Gastroesophageal sphincter (tissue), 4 donors: ENCODE measurements at regions not wholly inside any gene's neighbourhood (a gene's known extent, or its start where the extent isn't known, plus 50 kb on each side); places are given as distances from the start of the nearest gene placed in this dataset.

ENCODE experiments used
- ATAC-seq: fragments of 150-250 bp; one replicate; pipeline ENCODE4 v1.9.1; 2016; ENCODE audit warnings: mild to moderate bottlenecking, moderate library complexity
- H3K27ac ChIP-seq, 4 donors: fragments of 200-600 bp; sonication (generic) in 3 of 4; 1 replicate in 3 of 4; 2 replicates in 1 of 4; pipeline ENCODE4 v1.5.1; 2016 to 2019
- H3K27me3 ChIP-seq: fragments of 200-600 bp; sonication (generic); one replicate; pipeline ENCODE4 v1.5.1; 2019
- H3K36me3 ChIP-seq, 2 donors: fragments of 200-600 bp; sonication (generic); one replicate each; pipeline ENCODE4 v1.5.1; 2019; ENCODE audit warnings: control low read depth in 1 of 2
- H3K4me1 ChIP-seq, 3 donors: fragments of 200-600 bp; sonication (generic); 1 replicate in 2 of 3; 2 replicates in 1 of 3; pipeline ENCODE4 v1.5.1; 2016 to 2019; ENCODE audit warnings: control low read depth in 2 of 3
- H3K4me3 ChIP-seq, 2 donors: fragments of 200-600 bp; sonication (generic); one replicate each; pipeline ENCODE4 v1.5.1; 2019; ENCODE audit warnings: mild to moderate bottlenecking in 1 of 2, moderate library complexity in 1 of 2
- H3K9me3 ChIP-seq, 3 donors: fragments of 200-600 bp; sonication (generic); one replicate each; pipeline ENCODE4 v1.5.1; 2017 to 2019; ENCODE audit warnings: control low read depth in 2 of 3
- EP300 ChIP-seq: sonication (generic); formaldehyde crosslinking; IDR thresholded peaks from one replicate; pipeline ENCODE4 v1.6.1; 2017; ENCODE audit warnings: antibody characterized with exemption, mild to moderate bottlenecking
- POLR2A ChIP-seq, 2 donors: fragments of 450-650 bp; IDR thresholded peaks; one replicate each; pipeline ENCODE4 v1.6.1; 2017; ENCODE audit warnings: antibody characterized with exemption in 2 of 2, mild to moderate bottlenecking in 2 of 2, moderate library complexity in 1 of 2
- POLR2AphosphoS5 ChIP-seq: sonication (generic); formaldehyde crosslinking; IDR thresholded peaks from one replicate; pipeline ENCODE4 v1.6.1; 2017; ENCODE audit warnings: antibody characterized with exemption
- WGBS, 2 donors: methylation state at CpG; one replicate each; pipeline ENCODE4 v1.1.5; 2018; ENCODE audit warnings: low coverage in 1 of 2; 5-methylcytosine and 5-hydroxymethylcytosine counted together
- TF ChIP-seq, protein P1 (sequence below), 4 experiments: fragments of 200-600 bp in 2 of 4; fragments of 450-650 bp in 2 of 4; sonication (generic) in 1 of 4; IDR thresholded peaks; one replicate each; pipeline ENCODE4 v1.5.1; 2017 to 2019; ENCODE audit warnings: antibody characterized with exemption in 4 of 4, mild to moderate bottlenecking in 2 of 4, moderate library complexity in 2 of 4

DNA sequence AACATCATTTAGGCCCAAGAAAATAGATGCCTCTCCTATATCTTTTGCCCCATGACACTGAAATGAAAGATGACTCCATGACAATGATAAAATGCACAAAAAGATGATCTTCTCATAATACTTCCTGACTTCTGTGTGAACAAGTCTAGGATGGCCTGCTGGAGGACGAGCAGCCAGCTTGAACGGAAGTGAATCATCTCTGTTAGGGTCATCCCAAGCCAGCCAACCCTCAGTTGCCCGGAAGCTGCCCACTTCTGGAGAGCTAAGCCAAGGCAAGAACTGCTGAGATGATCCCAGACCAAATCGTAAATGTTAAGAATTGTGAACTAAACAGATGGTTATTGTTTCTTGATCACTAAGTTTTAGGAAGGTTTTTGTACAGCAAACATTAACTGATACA lies 249.7 kb upstream of the HS3ST5 start:
- Histone ChIP-seq H3K4me1 (no peaks in the 10 kb centered on the region), H3K27me3 (no peaks in the 10 kb centered on the region), H3K9me3 (no peaks in the 10 kb centered on the region), H3K4me3 (no peak overlapping the region), H3K36me3 (no peaks in the 10 kb centered on the region), H3K27ac (no peak overlapping the region)
- 82% methylated on average over 2 to 4 of the region's 4 CpGs for WGBS, 2 donors
- TF ChIP-seq EP300: no peak
- TF ChIP-seq, protein P1, sequence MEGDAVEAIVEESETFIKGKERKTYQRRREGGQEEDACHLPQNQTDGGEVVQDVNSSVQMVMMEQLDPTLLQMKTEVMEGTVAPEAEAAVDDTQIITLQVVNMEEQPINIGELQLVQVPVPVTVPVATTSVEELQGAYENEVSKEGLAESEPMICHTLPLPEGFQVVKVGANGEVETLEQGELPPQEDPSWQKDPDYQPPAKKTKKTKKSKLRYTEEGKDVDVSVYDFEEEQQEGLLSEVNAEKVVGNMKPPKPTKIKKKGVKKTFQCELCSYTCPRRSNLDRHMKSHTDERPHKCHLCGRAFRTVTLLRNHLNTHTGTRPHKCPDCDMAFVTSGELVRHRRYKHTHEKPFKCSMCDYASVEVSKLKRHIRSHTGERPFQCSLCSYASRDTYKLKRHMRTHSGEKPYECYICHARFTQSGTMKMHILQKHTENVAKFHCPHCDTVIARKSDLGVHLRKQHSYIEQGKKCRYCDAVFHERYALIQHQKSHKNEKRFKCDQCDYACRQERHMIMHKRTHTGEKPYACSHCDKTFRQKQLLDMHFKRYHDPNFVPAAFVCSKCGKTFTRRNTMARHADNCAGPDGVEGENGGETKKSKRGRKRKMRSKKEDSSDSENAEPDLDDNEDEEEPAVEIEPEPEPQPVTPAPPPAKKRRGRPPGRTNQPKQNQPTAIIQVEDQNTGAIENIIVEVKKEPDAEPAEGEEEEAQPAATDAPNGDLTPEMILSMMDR (IDR thresholded peaks at IDR 0.05): no peak
- no peak for TF ChIP-seq POLR2AphosphoS5
- TF ChIP-seq POLR2A (IDR thresholded peaks at IDR 0.05): no peak
- no peak for ATAC-seq

DNA sequence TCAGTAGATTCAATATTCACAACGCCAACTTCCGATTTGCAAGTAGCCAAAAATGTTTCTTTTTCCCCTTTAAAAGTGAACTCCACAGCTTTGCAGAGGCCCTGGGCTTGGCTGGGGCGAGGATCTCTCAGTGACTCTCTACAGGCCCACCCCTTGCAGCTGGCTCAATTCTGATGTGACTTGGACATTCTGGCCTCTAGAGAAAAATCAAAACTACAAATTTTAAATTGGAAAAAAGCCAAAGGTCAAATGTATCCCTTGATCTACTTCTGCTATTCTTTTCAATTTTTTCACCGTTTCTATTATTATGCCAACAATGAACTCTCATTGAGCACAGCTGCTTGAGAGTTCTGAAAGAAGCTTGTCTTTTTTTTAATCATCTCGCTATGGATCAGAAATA lies 245.9 kb upstream of the HS3ST5 start:
- H3K4me3 ChIP-seq: no peak overlapping the region
- H3K4me1 ChIP-seq: no peaks in the 10 kb centered on the region
- no peak overlapping the region for H3K27ac ChIP-seq
- no peaks in the 10 kb centered on the region for H3K36me3 ChIP-seq
- WGBS, 2 donors: 42 to 51% methylated on average over 4 to 5 of the region's 5 CpGs
- no peaks in the 10 kb centered on the region for H3K27me3 ChIP-seq
- no peak for ATAC-seq
- TF ChIP-seq POLR2A (IDR thresholded peaks at IDR 0.05): no peak
- TF ChIP-seq POLR2AphosphoS5: no peak
- no peak for TF ChIP-seq EP300
- TF ChIP-seq, protein P1 (IDR thresholded peaks at IDR 0.05): no peak
- no peaks in the 10 kb centered on the region for H3K9me3 ChIP-seq

GRCh38 chr6:114586298-114586697 lies 243.5 kb upstream of the HS3ST5 start:
- H3K9me3 ChIP-seq: peaks cover 0 to 17% (median 0%) of the 10 kb centered on the region in 3 donors
- H3K4me3 ChIP-seq: no peak overlapping the region
- H3K27me3 ChIP-seq: no peaks in the 10 kb centered on the region
- H3K4me1 ChIP-seq: no peaks in the 10 kb centered on the region
- ATAC-seq: no peak
- TF ChIP-seq POLR2AphosphoS5: no peak
- TF ChIP-seq EP300: no peak
- TF ChIP-seq, protein P1 (IDR thresholded peaks at IDR 0.05): no peak
- no peak for TF ChIP-seq POLR2A (IDR thresholded peaks at IDR 0.05)
- H3K27ac ChIP-seq: no peak overlapping the region
- no peaks in the 10 kb centered on the region for H3K36me3 ChIP-seq
- 68 to 85% methylated on average over 2 of the region's 2 CpGs for WGBS, 2 donors

DNA sequence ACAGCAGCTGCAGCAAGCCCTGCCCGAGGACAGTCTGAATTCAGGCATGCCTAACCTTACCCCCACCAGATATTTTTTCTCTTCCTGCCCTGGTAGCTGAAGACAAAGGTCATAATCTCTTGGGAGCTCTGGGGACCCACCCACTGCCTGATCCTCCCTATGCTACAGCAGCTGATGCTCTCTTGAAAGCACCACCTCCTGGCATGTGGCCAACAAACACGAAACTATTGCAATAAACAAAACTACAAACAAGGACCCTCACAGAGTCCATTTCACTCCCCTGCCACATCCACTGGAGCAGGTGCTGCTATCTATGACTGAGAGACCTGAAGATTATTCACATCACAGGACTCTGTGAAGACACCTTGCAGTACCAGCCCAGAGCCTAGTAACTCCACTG lies 238.5 kb upstream of the HS3ST5 start:
- Histone ChIP-seq H3K4me1 (no peaks in the 10 kb centered on the region), H3K27ac (no peak overlapping the region), H3K9me3 (peaks cover 0 to 24% (median 0%) of the 10 kb centered on the region in 3 donors), H3K4me3 (no peak overlapping the region), H3K36me3 (no peaks in the 10 kb centered on the region), H3K27me3 (no peaks in the 10 kb centered on the region)
- WGBS, 2 donors: 20 to 44% methylated on average over 1 of the region's 2 CpGs
- no peak for ATAC-seq
- TF ChIP-seq POLR2A (IDR thresholded peaks at IDR 0.05) (no peak), POLR2AphosphoS5 (no peak)

GRCh38 chr6:114580882-114581281 lies 238.1 kb upstream of the HS3ST5 start:
- no peak for ATAC-seq
- Histone ChIP-seq H3K27ac (no peak overlapping the region), H3K4me3 (no peak overlapping the region), H3K9me3 (peaks cover 0 to 24% (median 0%) of the 10 kb centered on the region in 3 donors), H3K36me3 (no peaks in the 10 kb centered on the region), H3K4me1 (no peaks in the 10 kb centered on the region), H3K27me3 (no peaks in the 10 kb centered on the region)
- TF ChIP-seq, protein P1 (IDR thresholded peaks at IDR 0.05): no peak
- TF ChIP-seq POLR2AphosphoS5 (no peak), POLR2A (IDR thresholded peaks at IDR 0.05) (no peak)
- WGBS, 2 donors: 33 to 45% methylated on average over 1 to 2 of the region's 3 CpGs
